ENCODE measurements at regions not wholly inside any gene's neighbourhood (a gene's known extent, or its start where the extent isn't known, plus 50 kb on each side); places are given as distances from the start of the nearest gene placed in this dataset.

GRCh38 chr6:140414966-140415620, 1040.6 kb upstream of the CITED2 start:
- TF ChIP-seq, protein P1, sequence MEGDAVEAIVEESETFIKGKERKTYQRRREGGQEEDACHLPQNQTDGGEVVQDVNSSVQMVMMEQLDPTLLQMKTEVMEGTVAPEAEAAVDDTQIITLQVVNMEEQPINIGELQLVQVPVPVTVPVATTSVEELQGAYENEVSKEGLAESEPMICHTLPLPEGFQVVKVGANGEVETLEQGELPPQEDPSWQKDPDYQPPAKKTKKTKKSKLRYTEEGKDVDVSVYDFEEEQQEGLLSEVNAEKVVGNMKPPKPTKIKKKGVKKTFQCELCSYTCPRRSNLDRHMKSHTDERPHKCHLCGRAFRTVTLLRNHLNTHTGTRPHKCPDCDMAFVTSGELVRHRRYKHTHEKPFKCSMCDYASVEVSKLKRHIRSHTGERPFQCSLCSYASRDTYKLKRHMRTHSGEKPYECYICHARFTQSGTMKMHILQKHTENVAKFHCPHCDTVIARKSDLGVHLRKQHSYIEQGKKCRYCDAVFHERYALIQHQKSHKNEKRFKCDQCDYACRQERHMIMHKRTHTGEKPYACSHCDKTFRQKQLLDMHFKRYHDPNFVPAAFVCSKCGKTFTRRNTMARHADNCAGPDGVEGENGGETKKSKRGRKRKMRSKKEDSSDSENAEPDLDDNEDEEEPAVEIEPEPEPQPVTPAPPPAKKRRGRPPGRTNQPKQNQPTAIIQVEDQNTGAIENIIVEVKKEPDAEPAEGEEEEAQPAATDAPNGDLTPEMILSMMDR (IDR thresholded peaks at IDR 0.05; ENCODE audit: insufficient read depth, low read length, poor library complexity, severe bottlenecking), result no peak
- TF ChIP-seq EZH2phosphoT487 (conservative IDR thresholded peaks at IDR 0.05; ENCODE audit: low read length), result no peak
